Heart right ventricle (tissue), 16 donors: ENCODE measurements at regions not wholly inside any gene's neighbourhood (a gene's known extent, or its start where the extent isn't known, plus 50 kb on each side); places are given as distances from the start of the nearest gene placed in this dataset.

Source experiments
- ATAC-seq, 8 donors: fragments of 200-7000 bp; cut with Tn5 transposase; one replicate each; pipeline ENCODE4 v1.9.1; 2020; ENCODE audit warnings: mild to moderate bottlenecking in 8 of 8, moderate library complexity in 8 of 8, moderate number of reproducible peaks in 1 of 8
- DNase-seq, 2 donors: peaks; one replicate each; pipeline ENCODE4 v3.0.0-alpha.2; 2020
- H3K27ac ChIP-seq, 10 donors: fragments of 200-600 bp; sonication (generic) in 2 of 10; one replicate each; pipeline versions ENCODE4 v1.5.0 to v1.8.0; 2020 to 2022; ENCODE audit warnings: mild to moderate bottlenecking in 3 of 10
- H3K27me3 ChIP-seq, 7 donors: fragments of 200-600 bp; one replicate each; pipeline ENCODE4 v1.8.0; 2021 to 2022; ENCODE audit warnings: mild to moderate bottlenecking in 2 of 7
- H3K36me3 ChIP-seq, 9 donors: fragments of 200-600 bp; sonication (generic) in 1 of 9; one replicate each; pipeline versions ENCODE4 v1.5.0 to v1.8.0; 2020 to 2022; ENCODE audit warnings: mild to moderate bottlenecking in 2 of 9
- H3K4me1 ChIP-seq, 9 donors: fragments of 200-600 bp; sonication (generic) in 1 of 9; one replicate each; pipeline versions ENCODE4 v1.5.0 to v1.8.0; 2020 to 2022; ENCODE audit warnings: mild to moderate bottlenecking in 4 of 9
- H3K4me3 ChIP-seq, 10 donors: fragments of 200-600 bp; sonication (generic) in 2 of 10; one replicate each; pipeline versions ENCODE4 v1.5.0 to v1.8.0; 2020 to 2022; ENCODE audit warnings: mild to moderate bottlenecking in 7 of 10, moderate library complexity in 2 of 10
- H3K9me3 ChIP-seq, 11 donors: fragments of 200-600 bp in 10 of 11; sonication (generic) in 2 of 11; one replicate each; pipeline versions ENCODE4 v1.5.0 to v1.8.0; 2013 to 2022; ENCODE audit warnings: mild to moderate bottlenecking in 2 of 11, control low read depth in 1 of 11, moderate library complexity in 1 of 11
- CTCF ChIP-seq, 9 donors: fragments of 200-600 bp; sonication (generic) in 2 of 9; IDR thresholded peaks; one replicate each; pipeline versions ENCODE4 v1.5.0 to v1.8.0; 2021 to 2022; ENCODE audit warnings: antibody characterized with exemption in 9 of 9, mild to moderate bottlenecking in 5 of 9, moderate library complexity in 1 of 9
- WGBS, 2 donors: extraction: QIAGEN DNeasy Blood & Tissue Kit; methylation state at CpG; one replicate each; pipeline ENCODE4 v1.1.7; 2013; ENCODE audit warnings: inconsistent platforms in 1 of 2; 5-methylcytosine and 5-hydroxymethylcytosine counted together
- intact Hi-C, 10 donors: fragments of 100-400 bp; cut with DNase I; formaldehyde crosslinking; loops; one replicate each; pipeline versions ENCODE4 v1.11.1 to v1.14.2; 2022
- donor health status: Arrhythmogenic right ventricular cardiomyopathy.
- donor health status: ischemic (EF 13 %, LVEDD 7.1; RV severe dilation, severe dysfunction).
- donor health status: healthy with polysubstance abuse.
- donor health status: DM: no; HTN: yes; CAD: no.
- donor health status: DM: no; HTN: no; CAD: no.
- donor health status: ischemic (EF 25% LVEDD 6.9; RV normal size, moderate dysfunction).
- donor health status: ischemic (EF 25% LVEDD 5.7; RV mildly dilated, moderate dysfunction).
- donor health status: healthy.
- donor health status: DM: yes; HTN: yes; CAD: no.
- donor health status: Ischemic cardiomyopathy.
- donor health status: ischemic (EF 35%, LVEDD 5.7; RV mildly dilated, moderate dysfunction).
- donor health status: nonischemic (EF 11% LVEDD 7.7; RV severe dilation, severe dysfunction).
- donor health status: DM: yes; HTN: yes; CAD: no.
- donor health status: PGD.
- donor health status: ischemic (EF 29% LVEDD 5.4; RV normal size, mild dysfunction).
- donor health status: nonischemic (EF 23%, LVEDD 6.1; RV moderate dilation, normal function).

- no peak for DNase-seq
- no peaks in the 10 kb centered on the region for H3K27me3 ChIP-seq
- intact Hi-C loops, result no loop called here
- no peaks in the 10 kb centered on the region for H3K4me1 ChIP-seq
- no peak overlapping the region for H3K4me3 ChIP-seq
- peaks cover 0 to 3% (median 0%) of the 10 kb centered on the region in 11 donors for H3K9me3 ChIP-seq
- no peak for ATAC-seq
- TF ChIP-seq CTCF (IDR thresholded peaks at IDR 0.05), result no peak
- H3K36me3 ChIP-seq, result no peaks in the 10 kb centered on the region
- 94 to 96% methylated on average over 2 of the region's 2 CpGs for WGBS, 2 donors
- no peak overlapping the region for H3K27ac ChIP-seq
Measured at GRCh38 chr12:114945351-114945750, 261.4 kb upstream of the TBX3 start.

- TF ChIP-seq CTCF (IDR thresholded peaks at IDR 0.05), result no peak
Measured at GRCh38 chr12:114944736-114945135, 260.8 kb upstream of the TBX3 start.

DNA sequence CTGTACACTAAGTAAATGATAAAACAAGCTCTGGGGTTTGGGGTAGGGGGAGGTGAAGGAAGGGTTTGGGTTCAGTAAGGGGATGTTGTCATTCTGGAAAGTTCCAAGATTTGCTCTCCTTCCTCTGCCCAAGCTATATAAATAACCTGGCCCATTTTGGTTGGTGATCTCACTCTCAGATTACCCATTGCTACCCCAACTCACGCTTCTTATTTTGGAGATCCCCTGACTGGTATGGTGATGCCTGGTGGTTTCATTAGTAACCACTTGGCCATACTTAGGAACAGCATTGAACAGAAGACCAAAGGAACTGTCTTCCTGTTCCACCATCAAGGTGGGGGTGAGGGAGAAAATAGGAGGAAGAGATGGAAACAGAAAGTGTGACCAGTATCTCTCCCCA is 259.6 kb upstream of the TBX3 start:
- DNase-seq (no peak), ATAC-seq (no peak)
- Histone ChIP-seq H3K27ac (no peak overlapping the region), H3K4me1 (no peaks in the 10 kb centered on the region), H3K36me3 (no peaks in the 10 kb centered on the region), H3K4me3 (no peak overlapping the region), H3K9me3 (peaks cover 0 to 11% (median 0%) of the 10 kb centered on the region in 11 donors), H3K27me3 (no peaks in the 10 kb centered on the region)
- TF ChIP-seq CTCF (IDR thresholded peaks at IDR 0.05), result no peak
- intact Hi-C loops, result no loop called here
- 94 to 100% methylated on average over 1 of the region's 1 CpG for WGBS, 2 donors

More at GRCh38 chr12:114944736-114945135, 260.8 kb upstream of the TBX3 start:
- Histone ChIP-seq H3K9me3 (peaks cover 0 to 9% (median 0%) of the 10 kb centered on the region in 11 donors), H3K27ac (no peak overlapping the region), H3K4me3 (no peak overlapping the region), H3K36me3 (no peaks in the 10 kb centered on the region), H3K4me1 (no peaks in the 10 kb centered on the region), H3K27me3 (no peaks in the 10 kb centered on the region)
- intact Hi-C loops, result no loop called here
- ATAC-seq, result no peak
- WGBS, 2 donors, result 90 to 95% methylated on average over 4 of the region's 4 CpGs
- no peak for DNase-seq

DNA sequence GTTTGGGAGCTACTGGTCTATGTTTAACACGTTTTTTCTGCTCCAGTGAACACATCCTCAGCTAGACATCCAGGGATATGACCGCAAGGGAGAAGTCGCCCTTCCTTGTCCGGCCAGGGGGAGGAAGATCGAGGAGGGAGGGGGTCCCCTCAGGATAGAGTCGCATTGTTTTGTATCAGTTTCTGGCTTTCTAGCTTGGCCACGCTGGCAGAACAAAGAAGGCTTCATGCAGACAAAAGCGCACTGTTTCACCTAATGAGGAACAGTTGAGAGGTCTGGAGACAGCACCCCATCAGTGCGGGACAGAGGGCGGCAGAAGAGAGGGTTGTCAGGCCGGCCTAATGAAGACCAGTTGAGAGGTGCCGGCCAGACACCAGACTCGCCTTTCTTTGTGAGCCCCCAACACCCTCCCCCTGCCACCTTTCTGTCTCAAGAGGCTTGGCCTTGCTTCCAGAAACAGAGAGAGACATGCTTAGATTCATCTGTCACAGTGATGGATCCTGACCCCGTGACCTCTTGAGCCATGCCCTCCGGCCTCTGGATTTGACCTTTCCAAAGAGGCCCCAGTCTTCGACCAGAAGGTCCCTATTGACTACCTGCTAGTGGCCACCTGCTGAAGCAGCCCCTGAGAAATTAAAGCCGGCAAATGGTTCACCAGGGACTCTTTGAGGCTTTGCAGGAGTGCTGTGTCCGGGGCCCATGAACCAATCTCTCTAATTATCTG is 254.7 kb upstream of the TBX3 start:
- H3K27me3 ChIP-seq, result no peaks in the 10 kb centered on the region
- H3K4me3 ChIP-seq, result no peak overlapping the region
- ATAC-seq, result no peak
- TF ChIP-seq CTCF (IDR thresholded peaks at IDR 0.05), result no peak
- intact Hi-C loops, result no loop called here
- no peak for DNase-seq
- peaks cover 0 to 11% (median 0%) of the 10 kb centered on the region in 11 donors for H3K9me3 ChIP-seq
- H3K4me1 ChIP-seq, result no peaks in the 10 kb centered on the region
- WGBS, 2 donors, result 86 to 89% methylated on average over 18 of the region's 18 CpGs
- no peak overlapping the region for H3K27ac ChIP-seq
- H3K36me3 ChIP-seq, result no peaks in the 10 kb centered on the region
